ENCODE measurements at regions not wholly inside any gene's neighbourhood (a gene's known extent, or its start where the extent isn't known, plus 50 kb on each side); places are given as distances from the start of the nearest gene placed in this dataset.

DNA sequence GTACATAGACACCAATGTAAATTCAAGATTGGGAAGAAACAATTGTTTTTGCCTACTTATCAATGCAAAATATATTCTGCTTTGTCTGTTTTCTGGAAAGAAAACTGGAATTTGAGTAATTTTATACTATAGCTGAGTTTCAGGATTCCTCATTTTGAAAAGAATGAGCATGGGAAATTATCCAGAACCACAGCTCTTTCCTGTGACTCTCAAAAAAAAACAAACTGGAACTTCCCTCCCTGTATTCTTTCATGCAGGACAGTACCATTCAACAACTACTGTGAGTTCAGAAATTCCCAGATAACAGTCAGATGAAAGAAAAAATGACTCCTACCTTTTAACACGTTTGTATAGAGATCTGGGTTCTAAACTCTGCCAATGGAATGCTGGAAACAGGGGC is 372.4 kb downstream of the TGFB2 start:
- DNase-seq (ENCODE audit: low read depth) = no peak

DNA sequence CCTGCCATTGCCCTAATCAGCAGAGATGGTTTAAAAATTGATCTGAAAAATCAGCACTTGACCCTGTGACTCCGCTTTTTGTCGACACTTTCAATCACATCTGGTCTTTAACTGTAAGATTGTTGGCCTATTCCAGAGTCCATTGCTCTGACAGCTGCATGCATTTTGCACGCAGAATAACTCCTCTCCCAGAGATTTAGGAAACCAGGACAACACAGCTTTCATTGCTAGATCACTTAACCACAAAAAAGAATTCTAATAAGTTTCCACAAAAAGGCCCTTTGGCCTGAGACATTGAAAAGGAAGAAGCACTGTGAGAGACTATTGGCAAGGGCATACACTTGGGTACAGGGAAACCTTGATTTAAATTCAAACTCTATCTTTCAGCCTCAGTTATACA is 373.1 kb downstream of the TGFB2 start:
- DNase-seq (ENCODE audit: low read depth) = no peak

DNA sequence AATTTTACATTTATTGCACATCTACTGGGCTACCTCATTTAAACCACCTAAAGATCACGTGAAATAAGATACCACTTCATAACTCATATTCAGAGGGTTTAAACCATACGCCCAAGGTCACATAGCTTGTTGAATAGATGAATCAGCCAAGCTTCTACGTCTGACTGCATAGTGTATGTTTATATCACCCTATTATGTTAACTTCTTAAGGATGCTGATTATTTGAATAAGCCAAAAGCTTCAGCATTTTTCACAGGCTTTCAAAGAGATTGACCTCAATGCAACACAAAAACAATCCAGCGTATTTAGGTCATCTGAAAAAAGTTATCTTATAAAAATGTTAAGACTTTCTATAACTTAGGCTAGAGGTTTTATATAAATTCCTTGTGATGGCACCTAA is 373.8 kb downstream of the TGFB2 start:
- no peak for DNase-seq (ENCODE audit: low read depth)

DNA sequence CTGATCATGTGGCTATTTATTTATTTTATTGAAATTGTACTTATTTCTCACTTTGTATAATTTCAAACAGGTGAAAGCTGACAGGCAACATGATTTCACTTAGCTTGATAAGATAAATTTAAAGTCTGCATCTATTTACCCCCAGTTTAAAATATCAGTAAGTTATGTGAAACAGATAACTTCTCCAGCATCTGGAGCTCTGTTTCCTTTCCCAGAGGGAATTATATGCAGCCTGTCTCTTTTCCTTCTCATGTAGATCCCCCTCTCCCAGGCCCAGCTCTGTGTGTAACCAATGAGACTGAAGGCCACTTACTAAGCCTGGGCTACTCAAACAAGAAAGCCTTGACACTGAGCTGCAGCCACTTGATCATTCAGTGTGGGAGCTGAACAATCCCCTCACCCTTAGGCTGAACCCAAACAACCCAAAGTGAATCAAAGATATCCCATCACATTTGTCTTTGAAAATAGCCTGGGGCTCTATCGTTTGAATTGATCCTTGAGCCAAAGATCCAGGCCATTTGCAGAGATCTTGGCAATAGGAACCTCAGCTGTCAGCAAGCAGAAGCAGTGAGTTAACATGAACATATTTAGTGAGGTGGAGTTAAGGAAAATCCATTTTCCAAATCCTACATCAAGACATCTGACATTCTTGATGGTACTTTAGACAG is 383.9 kb downstream of the TGFB2 start:
- no peak for DNase-seq (ENCODE audit: low read depth)

DNA sequence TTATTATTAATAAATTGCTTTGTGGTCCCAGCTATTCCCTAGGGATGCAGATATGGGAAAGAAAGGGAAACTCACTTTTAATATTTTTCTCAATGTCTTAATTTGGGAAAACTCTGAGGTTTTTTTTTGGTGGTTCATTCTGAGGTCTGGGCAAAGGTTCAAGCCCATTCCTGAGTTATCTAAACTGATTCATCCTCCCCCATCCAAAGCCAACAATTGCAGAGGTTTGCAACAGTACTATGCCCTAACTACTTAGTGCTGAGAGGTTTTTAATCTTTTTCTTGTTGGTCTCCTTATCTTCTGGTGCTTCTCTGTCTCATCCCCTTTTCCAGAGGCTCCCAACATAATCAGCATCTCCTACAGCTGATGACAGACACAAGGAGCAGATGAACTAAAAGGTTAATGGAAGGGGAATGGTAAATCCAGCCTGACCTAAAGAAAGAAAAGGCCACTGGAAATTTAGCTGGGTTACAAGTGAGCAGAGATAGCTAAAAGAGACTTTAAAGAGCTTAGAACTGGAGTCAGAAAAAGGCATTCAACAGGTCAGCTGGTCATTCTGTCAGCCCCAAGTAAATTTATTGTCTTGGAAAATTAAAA is 390.4 kb downstream of the TGFB2 start:
- no peak for DNase-seq (ENCODE audit: low read depth)

DNA sequence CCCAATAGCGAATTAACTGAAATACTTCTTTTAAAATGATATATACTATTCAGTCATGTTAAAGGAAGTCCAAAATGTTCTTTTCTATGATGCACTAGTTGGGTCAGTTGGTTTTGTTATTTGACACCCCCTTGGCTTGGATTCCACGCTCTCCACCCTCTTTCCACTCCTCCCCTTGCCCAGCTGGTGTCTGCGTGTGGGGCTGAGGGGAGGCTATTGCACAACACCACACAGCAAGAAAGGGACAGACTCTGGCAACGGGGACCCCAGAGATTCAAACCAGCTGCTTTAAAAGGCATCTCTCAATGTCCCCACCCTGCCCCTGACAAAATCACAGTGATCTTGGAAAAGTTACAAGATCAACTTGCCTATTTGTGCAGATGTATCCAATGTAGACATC is 394.3 kb downstream of the TGFB2 start:
- no peak for DNase-seq (ENCODE audit: low read depth)

DNA sequence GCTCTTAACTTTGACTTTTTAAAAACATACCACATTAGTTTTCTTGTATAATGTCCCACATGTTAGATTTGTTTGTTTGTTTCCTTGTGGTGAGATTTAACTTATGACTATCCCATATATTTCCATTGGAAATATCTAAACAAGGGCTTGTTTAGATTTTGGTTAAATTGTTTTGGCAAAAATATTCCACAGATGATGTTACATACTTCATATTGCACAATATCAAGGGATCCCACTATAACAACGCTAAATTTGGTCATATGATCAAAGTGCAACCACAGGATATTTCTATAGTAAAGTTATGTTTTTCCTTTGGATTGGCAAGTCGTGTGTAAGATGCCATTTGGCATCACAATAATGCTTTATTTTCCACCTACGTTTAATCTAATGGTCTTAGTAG is 396.7 kb downstream of the TGFB2 start:
- no peak for DNase-seq (ENCODE audit: low read depth)

DNA sequence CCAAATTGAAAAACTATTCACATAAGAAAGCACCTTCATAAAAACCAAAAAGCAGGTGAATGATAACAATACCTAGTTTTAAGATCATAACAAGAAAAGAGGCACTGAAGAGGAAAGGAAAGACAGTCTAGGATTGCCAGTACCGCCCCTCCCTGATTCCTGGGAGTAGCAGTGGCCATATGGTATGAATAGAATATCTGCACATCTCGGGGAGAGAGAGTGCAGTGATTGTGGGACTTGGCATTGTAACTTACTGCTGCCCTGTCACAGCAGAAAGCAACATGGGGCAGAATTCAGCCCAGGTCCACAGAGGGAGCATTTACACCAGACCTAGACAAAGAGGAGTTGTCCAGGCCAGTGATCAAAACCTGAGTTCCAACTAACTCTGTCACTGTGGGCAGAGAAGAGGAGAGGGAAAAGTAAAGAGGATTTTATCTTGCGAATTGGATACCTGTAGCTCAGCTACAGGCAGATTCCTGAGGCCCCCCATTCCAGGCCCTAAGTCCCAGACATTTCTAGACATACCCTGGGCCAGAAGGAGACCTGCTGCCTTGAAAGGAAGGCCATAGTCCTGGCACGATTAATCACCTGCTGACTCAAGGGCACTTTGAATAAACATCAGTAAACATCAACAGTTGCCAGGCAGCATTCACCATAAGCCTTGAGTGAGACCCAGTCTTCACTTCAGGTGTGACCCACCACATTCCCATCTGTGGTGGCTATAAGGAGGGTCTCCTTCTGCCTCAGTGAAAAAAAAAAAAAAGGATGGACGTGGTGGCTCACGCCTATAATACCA is 397.5 kb downstream of the TGFB2 start:
- no peak for DNase-seq (ENCODE audit: low read depth)

DNA sequence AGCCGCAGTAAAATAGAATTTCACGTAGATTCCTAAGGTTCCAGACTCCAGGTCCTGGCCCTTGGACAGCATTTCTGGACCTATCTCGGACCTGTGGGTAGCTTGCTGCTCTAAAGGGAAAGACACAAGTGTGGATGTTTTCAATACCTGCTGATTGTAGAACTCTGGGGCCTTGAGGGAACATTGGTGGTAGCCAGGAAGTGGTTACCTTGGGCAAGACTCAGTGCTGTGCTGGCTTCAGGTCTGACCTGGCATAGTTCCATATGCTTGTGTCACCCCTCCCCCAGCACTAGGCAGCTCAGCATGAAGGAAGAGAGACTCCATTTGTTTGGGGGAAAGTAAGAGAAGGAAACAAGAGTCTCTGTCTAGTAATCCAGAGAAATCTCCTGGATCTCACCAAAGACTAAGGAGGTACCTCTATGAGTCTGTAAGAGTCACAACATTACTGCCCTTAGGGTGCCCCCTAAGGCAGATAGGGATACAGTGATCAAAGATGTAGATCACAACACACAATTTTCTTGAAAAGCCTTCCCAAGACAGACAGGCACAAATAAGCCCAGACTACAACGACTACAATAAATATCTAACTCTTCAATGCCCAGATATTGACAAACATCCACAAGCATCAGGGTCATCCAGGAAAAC is 398.8 kb downstream of the TGFB2 start:
- DNase-seq (ENCODE audit: low read depth) = no peak

DNA sequence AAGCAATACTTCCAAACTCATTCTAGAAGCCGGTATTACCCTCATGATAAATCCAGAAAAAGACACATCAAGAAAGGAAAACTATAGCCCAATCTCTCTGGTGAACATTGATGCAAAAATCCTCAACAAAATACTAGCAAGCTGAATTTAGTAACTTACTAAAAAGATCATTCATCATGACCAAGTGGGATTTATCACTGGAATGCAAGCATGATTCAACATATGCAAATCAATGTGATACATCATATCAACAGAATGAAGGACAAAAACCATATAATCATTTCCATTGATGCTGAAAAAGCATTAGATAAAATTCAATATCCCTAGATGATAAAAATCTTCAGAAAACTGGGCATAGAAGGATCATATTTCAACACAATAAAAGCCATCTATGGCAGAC is 402.9 kb downstream of the TGFB2 start:
- no peak for DNase-seq (ENCODE audit: low read depth)

DNA sequence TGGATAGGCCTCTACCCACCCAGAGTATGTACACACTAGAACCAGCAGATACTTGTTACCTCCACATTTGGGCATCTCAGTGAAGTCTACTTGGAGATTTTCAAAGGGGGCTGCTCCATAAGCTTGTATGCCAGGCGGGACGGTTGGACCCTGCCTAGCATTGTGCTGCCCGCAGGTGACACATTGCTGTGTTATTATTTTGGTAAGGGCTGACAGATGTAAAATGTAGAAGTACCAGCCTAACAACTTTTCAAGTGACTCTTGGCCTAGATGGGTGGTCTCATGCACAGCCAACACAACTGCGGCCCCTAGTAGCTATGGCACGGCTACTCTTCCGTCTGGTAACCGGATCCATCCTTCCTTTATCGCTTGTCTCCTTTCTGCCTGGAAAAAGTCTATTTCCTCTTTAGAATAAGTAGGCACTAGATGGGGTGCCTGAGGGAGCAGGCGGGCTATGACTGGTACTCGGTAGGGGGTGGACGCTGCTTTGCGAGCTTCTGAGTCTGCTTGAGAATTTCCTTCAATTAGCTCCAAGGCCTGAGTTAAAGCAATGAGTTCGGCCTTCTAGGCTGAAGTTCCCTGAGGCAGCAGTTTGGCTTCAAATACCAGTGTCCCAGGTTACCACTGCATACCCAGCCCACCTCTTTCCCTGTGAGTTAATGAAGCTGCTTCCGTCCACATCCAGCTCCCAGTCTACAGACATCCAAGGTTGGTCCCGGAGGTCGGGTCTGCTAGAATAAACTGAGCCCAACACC is 405.3 kb downstream of the TGFB2 start:
- DNase-seq (ENCODE audit: low read depth) = no peak

DNA sequence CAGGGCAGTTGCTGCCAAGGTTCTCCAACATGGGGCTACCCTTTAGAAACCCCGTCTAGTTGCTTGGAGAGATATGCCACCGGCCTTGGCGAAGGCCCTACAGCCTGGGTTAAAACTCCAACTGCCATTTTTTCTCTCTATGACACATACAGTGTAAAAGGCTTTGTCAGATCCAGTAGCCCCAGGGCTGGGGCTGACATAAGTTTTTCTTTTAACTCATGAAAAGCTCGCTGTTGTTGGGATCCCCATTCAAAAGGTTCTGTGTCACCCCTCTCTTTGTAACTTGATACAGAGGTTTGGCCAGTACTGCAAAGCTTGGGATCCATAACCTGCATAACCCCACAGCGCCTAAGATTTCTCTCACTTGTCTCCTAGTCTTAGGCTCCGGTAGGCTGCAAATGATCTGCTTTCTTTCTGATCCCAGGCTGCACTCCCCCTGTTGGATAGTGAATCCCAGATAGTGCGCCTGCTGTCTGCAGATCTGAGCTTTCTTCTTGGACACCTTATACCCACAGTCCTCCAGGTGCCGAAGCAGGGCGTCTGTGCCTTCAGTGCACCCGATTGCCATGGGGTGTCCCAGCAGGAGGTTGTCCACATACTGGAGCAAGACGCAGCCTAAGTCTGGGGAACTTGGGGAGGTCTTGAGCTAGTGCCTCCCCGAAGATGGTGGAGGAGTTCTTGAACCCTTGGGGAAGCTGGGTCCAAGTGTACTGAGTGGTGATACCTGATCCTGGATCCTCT is 406.2 kb downstream of the TGFB2 start:
- DNase-seq (ENCODE audit: low read depth) = no peak

DNA sequence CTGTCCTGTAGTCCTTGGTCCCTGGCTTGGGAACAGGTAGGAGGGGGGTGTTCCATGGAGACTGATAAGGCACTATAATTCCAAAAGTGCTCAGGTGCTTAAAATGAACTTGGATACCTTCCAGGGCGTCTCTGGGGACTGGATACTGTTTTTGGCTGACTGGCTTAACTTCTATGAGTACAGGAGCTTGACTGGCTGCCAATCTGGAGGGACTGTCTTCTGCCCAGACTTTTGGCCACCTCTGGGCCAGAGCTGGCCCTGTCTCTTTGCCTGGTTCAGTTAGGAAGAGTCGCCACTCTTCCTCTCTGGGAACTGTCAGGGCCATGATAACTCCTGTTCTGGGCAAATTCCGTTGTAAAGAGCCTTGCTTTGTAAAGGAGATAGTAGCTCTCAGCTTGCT is 407.0 kb downstream of the TGFB2 start:
- DNase-seq (ENCODE audit: low read depth) = no peak

DNA sequence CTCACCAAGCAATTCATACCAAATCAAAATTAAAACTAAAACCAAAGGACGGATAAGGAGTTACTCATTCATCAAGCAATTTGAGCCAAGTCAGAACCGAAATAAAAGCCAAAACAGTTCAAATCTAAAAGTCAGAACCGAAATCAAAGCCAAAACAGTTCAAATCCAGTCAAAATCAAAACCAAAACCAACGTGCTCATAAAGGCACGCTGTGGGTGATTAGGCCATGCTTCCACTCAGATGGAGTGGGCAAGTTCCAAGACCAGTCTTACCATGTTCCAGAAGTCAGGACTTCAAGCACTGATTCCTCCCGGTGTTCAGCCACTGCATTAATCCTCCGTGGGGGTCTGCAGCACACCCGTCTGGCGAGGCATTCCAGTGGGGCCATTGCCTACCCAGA is 409.3 kb downstream of the TGFB2 start:
- no peak for DNase-seq (ENCODE audit: low read depth)

DNA sequence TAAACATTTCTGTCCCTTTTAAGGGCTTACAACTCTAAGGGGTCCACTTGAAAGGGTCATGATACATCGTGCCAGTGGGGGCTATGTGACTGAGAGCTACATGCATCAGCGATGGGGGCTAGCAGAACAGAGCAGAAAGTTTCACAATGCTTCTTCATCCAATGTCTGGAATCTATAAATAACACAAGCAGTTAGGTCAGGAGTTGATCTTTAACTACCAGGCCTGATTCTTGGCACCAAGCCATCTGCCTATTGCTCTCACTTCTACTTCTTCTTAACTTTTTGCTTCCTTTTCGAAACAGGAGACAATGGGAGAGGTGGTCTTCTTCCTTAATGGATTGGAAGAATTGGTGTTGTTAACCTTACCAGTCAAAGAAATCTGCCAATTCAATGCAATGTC is 410.0 kb downstream of the TGFB2 start:
- no peak for DNase-seq (ENCODE audit: low read depth)

DNA sequence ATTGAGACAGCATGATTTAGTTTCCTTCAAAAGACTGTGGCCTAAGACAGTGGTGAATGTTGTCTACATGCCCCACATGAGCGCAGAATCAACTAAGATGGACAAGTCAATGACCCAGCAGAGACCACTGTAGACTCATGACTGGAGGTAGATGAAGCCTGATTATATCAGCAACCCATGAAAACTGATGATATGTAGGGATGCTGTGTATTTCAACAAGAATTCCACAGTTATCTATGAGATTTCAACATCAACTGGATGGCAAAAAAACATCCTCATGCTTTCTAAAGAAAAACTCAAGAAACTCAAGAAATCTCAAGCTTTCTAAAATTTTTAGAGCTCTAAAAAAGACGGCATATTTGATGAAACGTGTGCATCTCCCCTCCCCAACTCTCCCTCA is 413.9 kb upstream of the LYPLAL1 start:
- DNase-seq (ENCODE audit: low read depth) = no peak

DNA sequence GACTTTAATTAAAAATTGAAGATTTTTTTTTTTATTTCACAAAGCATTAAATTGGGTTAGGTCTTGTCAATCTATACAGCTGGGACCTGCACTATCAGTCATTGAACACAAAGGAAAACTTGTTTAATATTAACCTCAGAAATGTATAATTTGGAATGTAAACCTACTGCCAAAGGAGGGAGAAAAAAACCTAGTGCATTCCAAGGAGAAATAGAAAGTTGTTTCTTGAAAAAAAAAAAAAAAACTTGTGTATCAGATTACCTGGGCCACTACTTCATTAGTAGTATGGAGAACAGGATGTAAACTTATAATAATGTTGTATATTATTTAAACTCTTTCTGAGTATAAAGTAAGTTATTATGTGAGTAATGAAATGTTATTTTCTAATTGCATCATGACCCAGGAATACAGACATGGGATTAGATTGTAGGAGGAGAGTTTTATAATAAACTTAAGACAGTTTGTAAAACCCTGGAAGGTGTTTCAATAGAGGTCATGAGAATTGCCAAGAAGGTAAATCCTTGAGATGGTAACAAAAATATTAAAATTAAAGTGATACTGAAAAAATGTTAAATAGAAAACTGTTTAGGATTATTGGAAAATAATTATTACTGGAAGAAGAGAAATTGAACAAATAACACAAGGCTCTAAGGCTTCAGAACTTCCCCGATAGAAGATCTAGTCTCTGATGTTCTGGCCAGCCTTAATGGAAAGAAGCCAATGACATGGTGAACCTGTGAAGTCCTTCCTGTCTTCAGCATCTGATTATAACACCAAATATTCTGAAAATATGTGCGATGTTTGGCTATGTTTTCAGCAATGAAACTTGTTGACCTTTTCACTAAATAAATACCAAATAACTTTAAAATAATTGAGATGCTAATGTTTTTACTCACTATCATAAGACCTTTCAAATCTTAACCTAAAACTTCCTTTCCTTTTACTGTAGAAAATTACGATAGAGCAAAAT is 412.8 kb upstream of the LYPLAL1 start:
- DNase-seq (ENCODE audit: low read depth) = no peak

DNA sequence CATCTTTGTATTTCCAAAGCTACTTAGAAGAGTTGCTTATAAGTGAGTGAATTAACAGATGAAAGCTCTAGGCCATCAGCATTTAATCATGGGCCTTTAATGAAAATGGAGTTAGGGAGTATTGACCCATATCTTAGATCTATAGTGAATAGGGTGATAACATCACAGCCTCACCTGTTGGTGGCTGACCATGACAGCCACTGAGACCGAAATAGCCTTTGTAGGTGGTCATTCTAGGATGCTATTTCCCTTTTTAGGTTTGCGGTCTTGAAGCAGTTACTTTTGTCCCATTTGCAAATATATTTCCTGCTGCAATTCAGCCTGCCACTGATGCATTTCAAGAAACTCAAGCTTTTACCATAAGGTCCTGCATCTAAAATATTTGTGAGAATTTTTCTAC is 410.1 kb upstream of the LYPLAL1 start:
- no peak for DNase-seq (ENCODE audit: low read depth)

DNA sequence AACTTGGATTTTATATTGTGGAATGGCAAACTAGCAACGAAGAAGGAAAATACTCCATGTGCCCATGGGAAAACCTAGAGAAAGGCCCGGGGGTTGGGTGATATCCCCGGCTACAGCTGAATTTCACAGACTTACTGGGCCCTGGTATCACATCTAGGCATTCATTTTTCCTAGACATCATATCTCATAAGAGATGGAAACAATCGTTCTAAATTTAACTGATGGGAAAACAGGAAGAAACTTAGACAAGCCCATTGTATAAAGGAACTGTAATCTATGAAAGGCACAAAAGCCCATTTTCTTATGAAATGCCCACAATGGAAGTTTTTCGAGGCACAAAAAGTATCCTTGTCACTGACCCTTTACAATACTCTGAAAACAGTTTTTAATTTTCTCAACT is 407.9 kb upstream of the LYPLAL1 start:
- no peak for DNase-seq (ENCODE audit: low read depth)

DNA sequence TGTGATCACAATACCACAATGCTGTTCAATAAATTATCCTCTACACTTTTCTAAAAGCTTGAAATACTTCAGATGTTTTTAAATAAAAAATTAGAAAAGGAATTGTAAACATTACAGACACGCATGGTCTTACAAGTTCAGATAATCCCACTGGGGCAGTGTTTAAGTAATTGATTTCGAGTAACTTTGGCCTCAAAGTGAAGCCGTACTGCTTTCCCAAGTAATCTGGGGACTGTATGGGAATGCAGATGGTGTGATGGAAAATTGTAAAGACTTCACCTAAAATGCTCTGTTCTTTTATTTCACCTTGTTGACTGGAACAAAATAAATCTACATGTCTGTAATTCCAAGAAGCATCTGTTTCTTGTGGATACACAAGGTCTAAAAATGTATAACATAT is 401.7 kb upstream of the LYPLAL1 start:
- no peak for DNase-seq (ENCODE audit: low read depth)
